ENCODE measurements at regions not wholly inside any gene's neighbourhood (a gene's known extent, or its start where the extent isn't known, plus 50 kb on each side); places are given as distances from the start of the nearest gene placed in this dataset.

DNA sequence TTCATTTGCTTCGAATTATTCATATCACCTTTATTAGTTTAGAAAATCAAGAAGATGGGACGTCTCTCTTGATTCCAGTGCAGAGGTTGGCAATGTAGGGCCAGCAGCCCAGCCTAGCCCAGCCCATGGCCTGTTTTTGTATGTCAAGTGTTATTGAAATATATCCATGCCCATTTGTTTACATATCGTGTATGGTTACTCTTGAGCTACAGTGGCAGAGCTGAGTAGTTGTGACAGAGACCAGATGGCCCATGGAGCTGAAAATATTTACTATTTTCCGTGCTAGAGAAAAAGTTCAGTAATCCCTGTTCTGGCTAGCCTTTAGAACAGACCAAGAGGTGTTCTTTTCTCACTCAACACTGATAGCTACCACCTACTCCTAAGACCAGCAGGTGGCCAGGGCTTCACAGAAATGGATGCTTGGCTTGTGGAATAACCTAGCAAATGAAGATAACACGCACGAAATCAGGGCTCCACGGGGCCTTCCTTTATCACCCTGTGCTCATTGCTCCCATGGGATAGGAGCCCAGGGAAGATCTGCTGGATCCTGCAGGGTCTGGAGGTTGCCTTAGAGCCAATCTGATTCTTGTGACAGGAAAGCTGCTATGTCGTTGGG is 123.2 kb upstream of the ANKFN1 start:
- TF ChIP-seq CTCF (IDR thresholded peaks at IDR 0.05) (no peak), POLR2A (IDR thresholded peaks at IDR 0.05) (no peak)
